Spleen (tissue), 11 donors: ENCODE measurements at regions not wholly inside any gene's neighbourhood (a gene's known extent, or its start where the extent isn't known, plus 50 kb on each side); places are given as distances from the start of the nearest gene placed in this dataset.

Experiments
- DNase-seq: peaks from one replicate; pipeline ENCODE4 v3.0.0-alpha.2; 2020
- H3K27ac ChIP-seq, 8 donors: fragments of 200-600 bp; sonication (generic) in 7 of 8; 1 replicate in 4 of 8; 2 replicates in 4 of 8; pipeline versions ENCODE4 v1.5.0 to v1.8.0; 2016 to 2021; ENCODE audit warnings: inconsistent platforms in 4 of 8, mild to moderate bottlenecking in 4 of 8, moderate library complexity in 1 of 8
- H3K27me3 ChIP-seq, 7 donors: fragments of 200-600 bp; sonication (generic) in 6 of 7; replicated peaks in 1 of 7; 1 replicate in 4 of 7; 2 replicates in 3 of 7; pipeline versions ENCODE4 v1.5.0 to v1.8.0; 2016 to 2021; ENCODE audit warnings: inconsistent platforms in 3 of 7, mild to moderate bottlenecking in 1 of 7
- H3K36me3 ChIP-seq, 6 donors: fragments of 200-600 bp; sonication (generic) in 5 of 6; 1 replicate in 4 of 6; 2 replicates in 2 of 6; pipeline versions ENCODE4 v1.5.0 to v1.8.0; 2016 to 2021; ENCODE audit warnings: inconsistent platforms in 2 of 6
- H3K4me1 ChIP-seq, 6 donors: fragments of 200-600 bp; sonication (generic) in 5 of 6; 1 replicate in 3 of 6; 2 replicates in 3 of 6; pipeline versions ENCODE4 v1.5.0 to v1.8.0; 2016 to 2021; ENCODE audit warnings: inconsistent platforms in 3 of 6
- H3K4me3 ChIP-seq, 8 donors: fragments of 200-600 bp; sonication (generic) in 7 of 8; 1 replicate in 4 of 8; 2 replicates in 4 of 8; pipeline versions ENCODE4 v1.5.0 to v1.8.0; 2016 to 2021; ENCODE audit warnings: inconsistent platforms in 4 of 8, mild to moderate bottlenecking in 4 of 8, moderate library complexity in 2 of 8
- H3K9me3 ChIP-seq, 8 donors: fragments of 200-600 bp; sonication (generic) in 7 of 8; 1 replicate in 4 of 8; 2 replicates in 4 of 8; pipeline versions ENCODE4 v1.5.0 to v1.8.0; 2016 to 2021; ENCODE audit warnings: inconsistent platforms in 4 of 8
- CTCF ChIP-seq, 11 experiments: fragments of 200-600 bp in 7 of 11; fragments of 450-650 bp in 4 of 11; sonication (generic) in 4 of 11; IDR thresholded peaks in 8 of 11; conservative IDR thresholded peaks in 3 of 11; 1 replicate in 7 of 11; 2 replicates in 4 of 11; pipeline versions ENCODE4 v1.4.0 to v1.8.0; 2016 to 2021; ENCODE audit warnings: antibody characterized with exemption in 11 of 11, inconsistent platforms in 4 of 11, mild to moderate bottlenecking in 1 of 11
- POLR2A ChIP-seq, 3 donors: fragments of 450-650 bp; IDR thresholded peaks; one replicate each; pipeline ENCODE4 v1.5.1; 2017; ENCODE audit warnings: antibody characterized with exemption in 3 of 3, mild to moderate bottlenecking in 1 of 3
- POLR2AphosphoS5 ChIP-seq, 3 donors: sonication (generic); formaldehyde crosslinking; IDR thresholded peaks; one replicate each; pipeline ENCODE4 v1.5.1; 2017; ENCODE audit warnings: antibody characterized with exemption in 3 of 3
- WGBS, 5 donors: extraction: QIAGEN DNeasy Blood & Tissue Kit in 3 of 5; methylation state at CpG; one replicate each; pipeline versions ENCODE4 v1.1.5 to v1.1.7; 2013 to 2018; 5-methylcytosine and 5-hydroxymethylcytosine counted together
- intact Hi-C: fragments of 100-400 bp; cut with DNase I; formaldehyde crosslinking; loops from one replicate; pipeline ENCODE4 v1.15.0; 2023; ENCODE audit warnings: low total_unique reads
- donor health status: healthy with polysubstance abuse.
- donor health status: DM: no; HTN: no; CAD: no; lungs with moderate emphysema.
- donor health status: DM: no; HTN: no; CAD: no.
- donor health status: Bipolar disorder and iron deficiency.
- donor health status: healthy.
- donor health status: DM: no; HTN: no; CAD: no.
- donor health status: DM: yes; HTN: yes; CAD: no.

GRCh38 chr2:17107871-17108270 lies 410.4 kb downstream of the RAD51AP2 start:
- WGBS, 5 donors = 46 to 61% (median 58%) methylated on average over 2 of the region's 2 CpGs
- no peak overlapping the region for H3K27ac ChIP-seq
- intact Hi-C loops = no loop called here
- no peaks in the 10 kb centered on the region for H3K36me3 ChIP-seq
- no peak for TF ChIP-seq CTCF (IDR thresholded peaks at IDR 0.05 in 8 of 11, conservative IDR thresholded peaks at IDR 0.05 in 3 of 11)
- no peak for TF ChIP-seq POLR2A (IDR thresholded peaks at IDR 0.05)
- no peaks in the 10 kb centered on the region for H3K27me3 ChIP-seq
- no peak for DNase-seq
- no peaks in the 10 kb centered on the region for H3K4me1 ChIP-seq
- H3K9me3 ChIP-seq = no peaks in the 10 kb centered on the region
- H3K4me3 ChIP-seq = no peak overlapping the region

- Histone ChIP-seq H3K27ac (no peak overlapping the region), H3K4me3 (no peak overlapping the region), H3K27me3 (no peaks in the 10 kb centered on the region), H3K4me1 (no peaks in the 10 kb centered on the region), H3K9me3 (no peaks in the 10 kb centered on the region), H3K36me3 (no peaks in the 10 kb centered on the region)
- DNase-seq = no peak
- WGBS, 5 donors = 16 to 27% (median 19%) methylated on average over 2 of the region's 2 CpGs
- TF ChIP-seq POLR2AphosphoS5 (IDR thresholded peaks at IDR 0.05) (no peak), CTCF (IDR thresholded peaks at IDR 0.05 in 8 of 11, conservative IDR thresholded peaks at IDR 0.05 in 3 of 11) (no peak), POLR2A (IDR thresholded peaks at IDR 0.05) (no peak)
- intact Hi-C loops = no loop called here
These were observed 411.1 kb downstream of the RAD51AP2 start for GRCh38 chr2:17107151-17107550.

- DNase-seq = no peak
- no peaks in the 10 kb centered on the region for H3K27me3 ChIP-seq
- no peaks in the 10 kb centered on the region for H3K36me3 ChIP-seq
- no peaks in the 10 kb centered on the region for H3K4me1 ChIP-seq
- H3K27ac ChIP-seq = no peak overlapping the region
- TF ChIP-seq POLR2AphosphoS5 (IDR thresholded peaks at IDR 0.05) (no peak), CTCF (IDR thresholded peaks at IDR 0.05 in 8 of 11, conservative IDR thresholded peaks at IDR 0.05 in 3 of 11) (no peak), POLR2A (IDR thresholded peaks at IDR 0.05) (no peak)
- H3K9me3 ChIP-seq = no peaks in the 10 kb centered on the region
- intact Hi-C loops = no loop called here
- WGBS, 5 donors = 48 to 67% (median 63%) methylated on average over 1 of the region's 1 CpG
- H3K4me3 ChIP-seq = no peak overlapping the region
These were observed 411.8 kb downstream of the RAD51AP2 start for GRCh38 chr2:17106418-17106817.

- Histone ChIP-seq H3K4me1 (no peaks in the 10 kb centered on the region), H3K36me3 (no peaks in the 10 kb centered on the region), H3K27ac (no peak overlapping the region), H3K4me3 (no peak overlapping the region), H3K27me3 (no peaks in the 10 kb centered on the region), H3K9me3 (no peaks in the 10 kb centered on the region)
- TF ChIP-seq POLR2AphosphoS5 (IDR thresholded peaks at IDR 0.05) (no peak), POLR2A (IDR thresholded peaks at IDR 0.05) (no peak), CTCF (IDR thresholded peaks at IDR 0.05 in 8 of 11, conservative IDR thresholded peaks at IDR 0.05 in 3 of 11) (no peak)
- intact Hi-C loops = no loop called here
- no peak for DNase-seq
These were observed 413.8 kb downstream of the RAD51AP2 start for GRCh38 chr2:17104454-17104853.
